ENCODE measurements at regions not wholly inside any gene's neighbourhood (a gene's known extent, or its start where the extent isn't known, plus 50 kb on each side); places are given as distances from the start of the nearest gene placed in this dataset.
"Not testable (repeated sequence)": the region's sequence is repeated elsewhere in the genome, so short reads cannot be mapped to it uniquely, and the experiment has no call there.

GRCh38 chr1:208684192-208684591 lies 440.0 kb upstream of the PLXNA2 start:
- no peak for DNase-seq
- in situ Hi-C loops (cut with HindIII; ENCODE audit: low pct_ligation_motif_present, low pct_unique_long_range_greater_than_20kb, low sequenced_read_pairs) = no loop called here

GRCh38 chr1:208686592-208686991 lies 442.4 kb upstream of the PLXNA2 start:
- DNase-seq = no peak
- in situ Hi-C loops (cut with HindIII; ENCODE audit: low pct_ligation_motif_present, low pct_unique_long_range_greater_than_20kb, low sequenced_read_pairs) = no loop called here

- in situ Hi-C loops (cut with HindIII; ENCODE audit: low pct_ligation_motif_present, low pct_unique_long_range_greater_than_20kb, low sequenced_read_pairs) = no loop called here
- DNase-seq = no peak
These were observed 444.6 kb upstream of the PLXNA2 start for GRCh38 chr1:208688656-208689315.

GRCh38 chr1:208691012-208691411 lies 446.8 kb upstream of the PLXNA2 start:
- in situ Hi-C loops (cut with HindIII; ENCODE audit: low pct_ligation_motif_present, low pct_unique_long_range_greater_than_20kb, low sequenced_read_pairs) = no loop called here
- DNase-seq = no peak

GRCh38 chr1:208709981-208710380 lies 465.8 kb upstream of the PLXNA2 start:
- in situ Hi-C loops (cut with HindIII; ENCODE audit: low pct_ligation_motif_present, low pct_unique_long_range_greater_than_20kb, low sequenced_read_pairs) = no loop called here

GRCh38 chr1:208714323-208714722 lies 470.1 kb upstream of the PLXNA2 start:
- no peak for DNase-seq
- in situ Hi-C loops (cut with HindIII; ENCODE audit: low pct_ligation_motif_present, low pct_unique_long_range_greater_than_20kb, low sequenced_read_pairs) = no loop called here

More at GRCh38 chr1:208709981-208710380, 465.8 kb upstream of the PLXNA2 start:
- no peak for DNase-seq

GRCh38 chr1:208717525-208717924 lies 473.3 kb upstream of the PLXNA2 start:
- in situ Hi-C loops (cut with HindIII; ENCODE audit: low pct_ligation_motif_present, low pct_unique_long_range_greater_than_20kb, low sequenced_read_pairs) = no loop called here
- DNase-seq = no peak

- no peak for DNase-seq
- in situ Hi-C loops (cut with HindIII; ENCODE audit: low pct_ligation_motif_present, low pct_unique_long_range_greater_than_20kb, low sequenced_read_pairs) = no loop called here
These were observed 478.4 kb upstream of the PLXNA2 start for GRCh38 chr1:208722592-208722991.

- in situ Hi-C loops (cut with HindIII; ENCODE audit: low pct_ligation_motif_present, low pct_unique_long_range_greater_than_20kb, low sequenced_read_pairs) = no loop called here
- DNase-seq = no peak
These were observed 479.9 kb upstream of the PLXNA2 start for GRCh38 chr1:208724079-208724478.

GRCh38 chr1:208728815-208729214 lies 484.6 kb upstream of the PLXNA2 start:
- DNase-seq = no peak
- in situ Hi-C loops (cut with HindIII; ENCODE audit: low pct_ligation_motif_present, low pct_unique_long_range_greater_than_20kb, low sequenced_read_pairs) = no loop called here

- DNase-seq = peak; percentile 49
- in situ Hi-C loops (cut with HindIII; ENCODE audit: low pct_ligation_motif_present, low pct_unique_long_range_greater_than_20kb, low sequenced_read_pairs) = no loop called here
These were observed 488.0 kb upstream of the PLXNA2 start for GRCh38 chr1:208731981-208732821.

- no peak for DNase-seq
- in situ Hi-C loops (cut with HindIII; ENCODE audit: low pct_ligation_motif_present, low pct_unique_long_range_greater_than_20kb, low sequenced_read_pairs) = no loop called here
These were observed 493.0 kb upstream of the PLXNA2 start for GRCh38 chr1:208737161-208737560.

GRCh38 chr1:208737922-208738321 lies 493.7 kb upstream of the PLXNA2 start:
- DNase-seq = no peak
- in situ Hi-C loops (cut with HindIII; ENCODE audit: low pct_ligation_motif_present, low pct_unique_long_range_greater_than_20kb, low sequenced_read_pairs) = no loop called here

- DNase-seq; in situ Hi-C loops (cut with HindIII; ENCODE audit: low pct_ligation_motif_present, low pct_unique_long_range_greater_than_20kb, low sequenced_read_pairs): not testable (repeated sequence)
These were observed 495.5 kb upstream of the PLXNA2 start for GRCh38 chr1:208739636-208740035.

- DNase-seq = no peak
- in situ Hi-C loops (cut with HindIII; ENCODE audit: low pct_ligation_motif_present, low pct_unique_long_range_greater_than_20kb, low sequenced_read_pairs) = no loop called here
These were observed 497.1 kb upstream of the PLXNA2 start for GRCh38 chr1:208741296-208741695.

GRCh38 chr1:208743361-208743760 lies 499.2 kb upstream of the PLXNA2 start:
- DNase-seq = no peak
- in situ Hi-C loops (cut with HindIII; ENCODE audit: low pct_ligation_motif_present, low pct_unique_long_range_greater_than_20kb, low sequenced_read_pairs) = no loop called here

GRCh38 chr1:208747979-208748378 lies 503.8 kb upstream of the PLXNA2 start:
- in situ Hi-C loops (cut with HindIII; ENCODE audit: low pct_ligation_motif_present, low pct_unique_long_range_greater_than_20kb, low sequenced_read_pairs) = no loop called here
- DNase-seq = no peak

GRCh38 chr1:208748387-208749165 lies 504.4 kb upstream of the PLXNA2 start:
- no peak for DNase-seq
- in situ Hi-C loops (cut with HindIII; ENCODE audit: low pct_ligation_motif_present, low pct_unique_long_range_greater_than_20kb, low sequenced_read_pairs) = no loop called here

- in situ Hi-C loops (cut with HindIII; ENCODE audit: low pct_ligation_motif_present, low pct_unique_long_range_greater_than_20kb, low sequenced_read_pairs) = no loop called here
- no peak for DNase-seq
These were observed 512.3 kb upstream of the PLXNA2 start for GRCh38 chr1:208756339-208756981.
